ENCODE measurements at regions not wholly inside any gene's neighbourhood (a gene's known extent, or its start where the extent isn't known, plus 50 kb on each side); places are given as distances from the start of the nearest gene placed in this dataset.

DNA sequence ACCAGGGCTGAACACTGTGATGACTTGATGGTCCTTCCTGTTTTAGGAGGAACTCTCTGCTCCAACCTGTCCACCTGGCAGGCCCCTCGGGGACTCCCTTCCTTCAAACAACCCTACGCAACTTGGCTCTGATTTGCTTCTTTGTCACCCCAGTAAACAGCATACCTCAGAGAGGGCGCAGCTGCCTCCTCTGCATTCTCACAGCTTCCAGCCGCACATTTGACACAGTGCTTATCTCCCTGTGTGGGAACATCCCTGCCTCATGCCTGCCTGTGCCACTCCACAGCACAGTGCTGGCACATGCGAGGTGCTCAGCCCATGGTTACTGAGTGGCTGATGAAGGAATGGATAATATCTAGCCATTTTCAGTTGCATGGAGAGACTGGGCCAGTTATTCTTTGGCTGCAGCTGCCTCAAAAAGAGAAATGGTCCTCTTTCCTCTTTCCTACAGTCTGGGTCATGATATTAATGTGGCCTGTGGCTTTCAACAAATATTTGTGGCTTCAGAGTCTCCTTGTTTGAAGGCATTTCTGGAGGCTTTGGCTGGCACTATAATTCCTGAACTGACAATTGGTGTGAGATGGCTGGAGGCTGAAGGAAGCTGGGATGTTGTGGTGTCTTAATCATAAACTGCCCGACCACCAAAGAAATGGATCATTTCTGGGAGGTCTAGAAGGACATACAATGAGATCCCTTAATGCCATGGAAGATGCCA, 77.9 kb downstream of the TENT5C start (continued):
- TF ChIP-seq ZSCAN30 (tag by site-specific recombination; IDR thresholded peaks at IDR 0.05) (no peak), ZNF677 (tag by site-specific recombination; IDR thresholded peaks at IDR 0.05) (no peak), ZNF155 (tag by site-specific recombination; IDR thresholded peaks at IDR 0.05) (no peak)

DNA sequence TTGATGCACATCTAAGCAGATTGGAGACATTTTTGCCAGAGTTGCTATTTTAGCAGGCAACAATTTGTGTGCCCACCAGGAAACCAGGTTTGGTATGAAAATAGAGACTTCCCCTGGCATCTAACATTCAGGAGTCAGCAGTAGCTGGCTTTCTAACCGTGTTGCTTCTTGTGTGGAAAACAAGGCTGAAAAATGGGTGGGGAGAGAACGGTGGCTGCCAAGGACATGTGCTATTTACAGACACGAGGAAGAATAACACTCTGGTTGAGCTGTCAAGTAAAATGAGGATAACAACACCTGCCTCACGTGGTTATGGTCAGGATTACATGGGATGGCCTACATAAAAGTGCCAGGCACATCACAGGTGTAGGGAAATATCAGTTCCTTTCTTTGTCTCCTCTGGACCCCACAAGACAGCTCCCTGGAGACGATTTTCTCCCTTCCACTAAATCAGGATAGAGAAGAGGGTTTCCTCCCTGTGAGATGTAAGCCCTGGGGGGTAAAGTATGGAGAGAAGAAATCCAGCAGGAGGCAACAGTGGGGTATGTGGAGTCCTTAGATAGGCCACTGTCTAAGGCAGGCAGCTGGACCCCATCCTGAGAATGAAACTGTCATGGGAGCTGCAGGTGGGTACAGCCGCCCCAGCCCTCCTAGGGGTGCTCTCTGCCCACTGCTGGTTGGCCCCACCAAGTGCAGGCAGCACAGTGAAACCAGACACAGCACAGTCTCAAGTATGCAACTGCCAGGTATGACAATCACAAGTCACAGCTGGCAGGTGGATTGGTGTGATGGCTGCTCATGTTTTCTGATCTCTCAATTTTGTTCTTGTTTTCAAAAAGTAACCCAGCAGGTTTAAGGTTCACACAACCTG, 80.3 kb downstream of the TENT5C start:
- Histone ChIP-seq H3K27ac (ENCODE audit: extremely low read depth, low read depth, low read length) (no peak overlapping the region), H3K9me3 (ENCODE audit: control insufficient read depth, insufficient read depth, low read depth, low read length) (no peaks in the 10 kb centered on the region), H3K4me3 (ENCODE audit: low read depth, low read length) (no peak overlapping the region), H3K36me3 (ENCODE audit: control insufficient read depth in 2 of 2, insufficient read depth in 1 of 2, low read length in 2 of 2) (no peaks in the 10 kb centered on the region), H3K4me1 (ENCODE audit: control insufficient read depth, insufficient read depth, low read length) (no peaks in the 10 kb centered on the region)
- CTCF ChIA-PET, result interaction anchor here (0.6 to 1.6 kb wide), 5 partner anchors 11 to 478 kb away, joined by 3 to 7 read pairs (median 4); no protein-coding TSS in a partner anchor
- POLR2A ChIA-PET, result no interaction called here
- TF ChIP-seq GLIS1 (tag by site-specific recombination; IDR thresholded peaks at IDR 0.05) (peak; percentile 93), ZIC2 (tag by site-specific recombination; IDR thresholded peaks at IDR 0.05) (peak; percentile 97)
- TF ChIP-seq, protein P1, sequence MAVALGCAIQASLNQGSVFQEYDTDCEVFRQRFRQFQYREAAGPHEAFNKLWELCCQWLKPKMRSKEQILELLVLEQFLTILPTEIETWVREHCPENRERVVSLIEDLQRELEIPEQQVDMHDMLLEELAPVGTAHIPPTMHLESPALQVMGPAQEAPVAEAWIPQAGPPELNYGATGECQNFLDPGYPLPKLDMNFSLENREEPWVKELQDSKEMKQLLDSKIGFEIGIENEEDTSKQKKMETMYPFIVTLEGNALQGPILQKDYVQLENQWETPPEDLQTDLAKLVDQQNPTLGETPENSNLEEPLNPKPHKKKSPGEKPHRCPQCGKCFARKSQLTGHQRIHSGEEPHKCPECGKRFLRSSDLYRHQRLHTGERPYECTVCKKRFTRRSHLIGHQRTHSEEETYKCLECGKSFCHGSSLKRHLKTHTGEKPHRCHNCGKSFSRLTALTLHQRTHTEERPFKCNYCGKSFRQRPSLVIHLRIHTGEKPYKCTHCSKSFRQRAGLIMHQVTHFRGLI (tag by site-specific recombination; IDR thresholded peaks at IDR 0.05), result no peak

DNA sequence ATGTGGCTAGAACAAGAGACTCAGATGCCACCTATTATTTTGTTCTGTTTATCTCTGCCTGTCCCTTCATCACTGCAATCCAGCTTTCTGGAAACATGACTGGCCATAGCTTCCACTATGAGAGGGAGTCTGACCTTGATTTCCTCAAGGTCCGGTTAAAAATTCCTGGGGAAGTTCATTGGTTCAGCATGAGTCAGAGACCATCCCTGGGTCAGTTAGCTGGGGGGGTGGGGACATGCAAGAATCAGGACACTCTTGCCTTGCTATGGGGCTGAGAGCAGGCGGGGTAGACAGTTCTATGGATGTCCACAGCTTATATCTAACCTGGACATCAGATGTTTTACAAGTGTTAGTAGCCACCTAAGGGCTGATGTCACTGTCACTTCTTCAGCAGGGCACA, 81.1 kb downstream of the TENT5C start:
- Histone ChIP-seq H3K27ac (ENCODE audit: extremely low read depth, low read depth, low read length) (no peak overlapping the region), H3K4me3 (ENCODE audit: low read depth, low read length) (no peak overlapping the region), H3K36me3 (ENCODE audit: control insufficient read depth in 2 of 2, insufficient read depth in 1 of 2, low read length in 2 of 2) (no peaks in the 10 kb centered on the region), H3K9me3 (ENCODE audit: control insufficient read depth, insufficient read depth, low read depth, low read length) (no peaks in the 10 kb centered on the region), H3K4me1 (ENCODE audit: control insufficient read depth, insufficient read depth, low read length) (no peaks in the 10 kb centered on the region)
- TF ChIP-seq, protein P2, sequence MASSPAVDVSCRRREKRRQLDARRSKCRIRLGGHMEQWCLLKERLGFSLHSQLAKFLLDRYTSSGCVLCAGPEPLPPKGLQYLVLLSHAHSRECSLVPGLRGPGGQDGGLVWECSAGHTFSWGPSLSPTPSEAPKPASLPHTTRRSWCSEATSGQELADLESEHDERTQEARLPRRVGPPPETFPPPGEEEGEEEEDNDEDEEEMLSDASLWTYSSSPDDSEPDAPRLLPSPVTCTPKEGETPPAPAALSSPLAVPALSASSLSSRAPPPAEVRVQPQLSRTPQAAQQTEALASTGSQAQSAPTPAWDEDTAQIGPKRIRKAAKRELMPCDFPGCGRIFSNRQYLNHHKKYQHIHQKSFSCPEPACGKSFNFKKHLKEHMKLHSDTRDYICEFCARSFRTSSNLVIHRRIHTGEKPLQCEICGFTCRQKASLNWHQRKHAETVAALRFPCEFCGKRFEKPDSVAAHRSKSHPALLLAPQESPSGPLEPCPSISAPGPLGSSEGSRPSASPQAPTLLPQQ (tag by site-specific recombination; IDR thresholded peaks at IDR 0.05), result no peak
- TF ChIP-seq MZF1 (tag by site-specific recombination; IDR thresholded peaks at IDR 0.05; ENCODE audit: borderline replicate concordance) (no peak), ZNF23 (tag by site-specific recombination; IDR thresholded peaks at IDR 0.05; ENCODE audit: borderline replicate concordance) (no peak), ZNF366 (tag by site-specific recombination; conservative IDR thresholded peaks at IDR 0.05) (no peak), ZNF214 (tag by site-specific recombination; IDR thresholded peaks at IDR 0.05; ENCODE audit: borderline replicate concordance) (no peak)
- TF ChIP-seq, protein P3, sequence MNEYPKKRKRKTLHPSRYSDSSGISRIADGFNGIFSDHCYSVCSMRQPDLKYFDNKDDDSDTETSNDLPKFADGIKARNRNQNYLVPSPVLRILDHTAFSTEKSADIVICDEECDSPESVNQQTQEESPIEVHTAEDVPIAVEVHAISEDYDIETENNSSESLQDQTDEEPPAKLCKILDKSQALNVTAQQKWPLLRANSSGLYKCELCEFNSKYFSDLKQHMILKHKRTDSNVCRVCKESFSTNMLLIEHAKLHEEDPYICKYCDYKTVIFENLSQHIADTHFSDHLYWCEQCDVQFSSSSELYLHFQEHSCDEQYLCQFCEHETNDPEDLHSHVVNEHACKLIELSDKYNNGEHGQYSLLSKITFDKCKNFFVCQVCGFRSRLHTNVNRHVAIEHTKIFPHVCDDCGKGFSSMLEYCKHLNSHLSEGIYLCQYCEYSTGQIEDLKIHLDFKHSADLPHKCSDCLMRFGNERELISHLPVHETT (tag by site-specific recombination; IDR thresholded peaks at IDR 0.05), result no peak
- TF ChIP-seq, protein P4, sequence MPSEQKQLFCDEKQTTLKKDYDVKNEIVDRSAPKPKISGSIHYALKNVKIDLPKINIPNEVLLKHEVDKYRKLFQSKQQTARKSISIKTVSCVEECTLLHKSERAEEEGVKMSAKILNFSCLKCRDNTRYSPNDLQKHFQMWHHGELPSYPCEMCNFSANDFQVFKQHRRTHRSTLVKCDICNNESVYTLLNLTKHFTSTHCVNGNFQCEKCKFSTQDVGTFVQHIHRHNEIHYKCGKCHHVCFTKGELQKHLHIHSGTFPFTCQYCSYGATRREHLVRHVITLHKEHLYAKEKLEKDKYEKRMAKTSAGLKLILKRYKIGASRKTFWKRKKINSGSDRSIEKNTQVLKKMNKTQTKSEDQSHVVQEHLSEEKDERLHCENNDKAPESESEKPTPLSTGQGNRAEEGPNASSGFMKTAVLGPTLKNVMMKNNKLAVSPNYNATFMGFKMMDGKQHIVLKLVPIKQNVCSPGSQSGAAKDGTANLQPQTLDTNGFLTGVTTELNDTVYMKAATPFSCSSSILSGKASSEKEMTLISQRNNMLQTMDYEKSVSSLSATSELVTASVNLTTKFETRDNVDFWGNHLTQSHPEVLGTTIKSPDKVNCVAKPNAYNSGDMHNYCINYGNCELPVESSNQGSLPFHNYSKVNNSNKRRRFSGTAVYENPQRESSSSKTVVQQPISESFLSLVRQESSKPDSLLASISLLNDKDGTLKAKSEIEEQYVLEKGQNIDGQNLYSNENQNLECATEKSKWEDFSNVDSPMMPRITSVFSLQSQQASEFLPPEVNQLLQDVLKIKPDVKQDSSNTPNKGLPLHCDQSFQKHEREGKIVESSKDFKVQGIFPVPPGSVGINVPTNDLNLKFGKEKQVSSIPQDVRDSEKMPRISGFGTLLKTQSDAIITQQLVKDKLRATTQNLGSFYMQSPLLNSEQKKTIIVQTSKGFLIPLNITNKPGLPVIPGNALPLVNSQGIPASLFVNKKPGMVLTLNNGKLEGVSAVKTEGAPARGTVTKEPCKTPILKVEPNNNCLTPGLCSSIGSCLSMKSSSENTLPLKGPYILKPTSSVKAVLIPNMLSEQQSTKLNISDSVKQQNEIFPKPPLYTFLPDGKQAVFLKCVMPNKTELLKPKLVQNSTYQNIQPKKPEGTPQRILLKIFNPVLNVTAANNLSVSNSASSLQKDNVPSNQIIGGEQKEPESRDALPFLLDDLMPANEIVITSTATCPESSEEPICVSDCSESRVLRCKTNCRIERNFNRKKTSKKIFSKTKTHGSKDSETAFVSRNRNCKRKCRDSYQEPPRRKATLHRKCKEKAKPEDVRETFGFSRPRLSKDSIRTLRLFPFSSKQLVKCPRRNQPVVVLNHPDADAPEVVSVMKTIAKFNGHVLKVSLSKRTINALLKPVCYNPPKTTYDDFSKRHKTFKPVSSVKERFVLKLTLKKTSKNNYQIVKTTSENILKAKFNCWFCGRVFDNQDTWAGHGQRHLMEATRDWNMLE (tag by site-specific recombination; conservative IDR thresholded peaks at IDR 0.05; ENCODE audit: low read depth), result no peak
- ChIA-PET POLR2A (no interaction called here), CTCF (interaction anchor here (1.1 to 1.6 kb wide), 2 partner anchors 10 to 32 kb away, joined by 4 to 6 read pairs; no protein-coding TSS in a partner anchor)

Measured in HEK293 (cell line).